ENCODE measurements at regions not wholly inside any gene's neighbourhood (a gene's known extent, or its start where the extent isn't known, plus 50 kb on each side); places are given as distances from the start of the nearest gene placed in this dataset.
"Not testable (repeated sequence)": the region's sequence is repeated elsewhere in the genome, so short reads cannot be mapped to it uniquely, and the experiment has no call there.

GRCh38 chr11:38446336-38446735 lies 1848.3 kb upstream of the RAG2 start:
- no peak for DNase-seq (ENCODE audit: low read depth in 2 of 2)

GRCh38 chr11:38438091-38438490 lies 1840.1 kb upstream of the RAG2 start:
- no peak for DNase-seq (ENCODE audit: low read depth in 2 of 2)

- DNase-seq (ENCODE audit: low read depth in 2 of 2): no peak
Measured at GRCh38 chr11:38425578-38425977, 1827.5 kb upstream of the RAG2 start.

- no peak for DNase-seq (ENCODE audit: low read depth in 2 of 2)
Measured at GRCh38 chr11:38423042-38423441, 1825.0 kb upstream of the RAG2 start.

- no peak for DNase-seq (ENCODE audit: low read depth in 2 of 2)
Measured at GRCh38 chr11:38416141-38416540, 1818.1 kb upstream of the RAG2 start.

GRCh38 chr11:38411149-38411548 lies 1813.1 kb upstream of the RAG2 start:
- no peak for DNase-seq (ENCODE audit: low read depth in 2 of 2)

- no peak for DNase-seq (ENCODE audit: low read depth in 2 of 2)
Measured at GRCh38 chr11:38402063-38402462, 1804.0 kb upstream of the RAG2 start.

GRCh38 chr11:38392176-38392575 lies 1794.1 kb upstream of the RAG2 start:
- DNase-seq (ENCODE audit: low read depth in 2 of 2): no peak

- no peak for DNase-seq (ENCODE audit: low read depth in 2 of 2)
Measured at GRCh38 chr11:38384568-38384967, 1786.5 kb upstream of the RAG2 start.

GRCh38 chr11:38365274-38365673 lies 1767.2 kb upstream of the RAG2 start:
- DNase-seq (ENCODE audit: low read depth in 2 of 2): no peak

GRCh38 chr11:38356255-38356654 lies 1758.2 kb upstream of the RAG2 start:
- DNase-seq (ENCODE audit: low read depth in 2 of 2): no peak

GRCh38 chr11:38345286-38345685 lies 1747.2 kb upstream of the RAG2 start:
- DNase-seq (ENCODE audit: low read depth in 2 of 2): no peak

GRCh38 chr11:38341612-38342011 lies 1743.6 kb upstream of the RAG2 start:
- DNase-seq (ENCODE audit: low read depth in 2 of 2): not testable (repeated sequence)

- DNase-seq (ENCODE audit: low read depth in 2 of 2): no peak
Measured at GRCh38 chr11:38339835-38340440, 1741.9 kb upstream of the RAG2 start.

GRCh38 chr11:38338022-38338421 lies 1740.0 kb upstream of the RAG2 start:
- DNase-seq (ENCODE audit: low read depth in 2 of 2): not testable (repeated sequence)

GRCh38 chr11:38332046-38332445 lies 1734.0 kb upstream of the RAG2 start:
- no peak for DNase-seq (ENCODE audit: low read depth in 2 of 2)

- DNase-seq (ENCODE audit: low read depth in 2 of 2): no peak
Measured at GRCh38 chr11:38330578-38330977, 1732.5 kb upstream of the RAG2 start.

GRCh38 chr11:38323961-38324761 lies 1726.1 kb upstream of the RAG2 start:
- DNase-seq (ENCODE audit: low read depth in 2 of 2): no peak

- no peak for DNase-seq (ENCODE audit: low read depth in 2 of 2)
Measured at GRCh38 chr11:38315151-38315550, 1717.1 kb upstream of the RAG2 start.

GRCh38 chr11:38307455-38307854 lies 1709.4 kb upstream of the RAG2 start:
- DNase-seq (ENCODE audit: low read depth in 2 of 2): no peak

GRCh38 chr11:38305682-38306081 lies 1707.6 kb upstream of the RAG2 start:
- DNase-seq (ENCODE audit: low read depth in 2 of 2): no peak

- no peak for DNase-seq (ENCODE audit: low read depth in 2 of 2)
Measured at GRCh38 chr11:38304926-38305325, 1706.9 kb upstream of the RAG2 start.

GRCh38 chr11:38302564-38302963 lies 1704.5 kb upstream of the RAG2 start:
- no peak for DNase-seq (ENCODE audit: low read depth in 2 of 2)

GRCh38 chr11:38300570-38300969 lies 1702.5 kb upstream of the RAG2 start:
- no peak for DNase-seq (ENCODE audit: low read depth in 2 of 2)

All from activated CD8-positive, alpha-beta memory T cell treated with anti-CD3 and anti-CD28 coated beads for 4 hours (primary cell).